ENCODE measurements at regions not wholly inside any gene's neighbourhood (a gene's known extent, or its start where the extent isn't known, plus 50 kb on each side); places are given as distances from the start of the nearest gene placed in this dataset.

- DNase-seq (ENCODE audit: low spot score), result no peak
- no peaks in the 10 kb centered on the region for H3K27me3 ChIP-seq (ENCODE audit: control insufficient read depth in 4 of 4, insufficient read depth in 4 of 4, low read length in 3 of 4)
These were observed 98.1 kb upstream of the MAP1LC3B2 start for GRCh38 chr12:116461060-116461459.

GRCh38 chr12:116463366-116463765 is 95.8 kb upstream of the MAP1LC3B2 start:
- Histone ChIP-seq H3K4me3 (ENCODE audit: low read depth in 1 of 3, low read length in 3 of 3) (no peak overlapping the region), H3K9me3 (ENCODE audit: control insufficient read depth in 4 of 4, low read length in 3 of 4) (no peaks in the 10 kb centered on the region), H3K27me3 (ENCODE audit: control insufficient read depth in 4 of 4, insufficient read depth in 4 of 4, low read length in 3 of 4) (no peaks in the 10 kb centered on the region), H3K9ac (ENCODE audit: low read depth in 1 of 2, low read length in 2 of 2) (no peak overlapping the region), H3K27ac (ENCODE audit: low read depth in 1 of 2, low read length in 2 of 2) (no peak overlapping the region), H3K4me1 (ENCODE audit: control insufficient read depth in 4 of 4, insufficient read depth in 4 of 4, low read length in 3 of 4) (no peaks in the 10 kb centered on the region), H3K36me3 (ENCODE audit: control insufficient read depth in 4 of 4, insufficient read depth in 3 of 4, low read depth in 1 of 4, low read length in 3 of 4) (no peaks in the 10 kb centered on the region)
- 98% methylated on average over 1 of the region's 1 CpG for WGBS
- DNase-seq (ENCODE audit: low spot score), result no peak
- no peak for TF ChIP-seq EGR1 (IDR thresholded peaks at IDR 0.05; ENCODE audit: low read depth in 2 of 2)
- no peak for TF ChIP-seq FOXA1 (IDR thresholded peaks at IDR 0.05)

More at GRCh38 chr12:116461060-116461459, 98.1 kb upstream of the MAP1LC3B2 start:
- no peaks in the 10 kb centered on the region for H3K36me3 ChIP-seq (ENCODE audit: control insufficient read depth in 4 of 4, insufficient read depth in 3 of 4, low read depth in 1 of 4, low read length in 3 of 4)
- H3K27ac ChIP-seq (ENCODE audit: low read depth in 1 of 2, low read length in 2 of 2), result no peak overlapping the region
- H3K9ac ChIP-seq (ENCODE audit: low read depth in 1 of 2, low read length in 2 of 2), result no peak overlapping the region
- no peak overlapping the region for H3K4me3 ChIP-seq (ENCODE audit: low read depth in 1 of 3, low read length in 3 of 3)
- TF ChIP-seq JUND (IDR thresholded peaks at IDR 0.05) (no peak), GABPA (IDR thresholded peaks at IDR 0.05 in 1 of 2, conservative IDR thresholded peaks at IDR 0.05 in 1 of 2) (no peak), ATF3 (IDR thresholded peaks at IDR 0.05) (no peak), HNF4A (conservative IDR thresholded peaks at IDR 0.05) (no peak), NR2F2 (IDR thresholded peaks at IDR 0.05) (no peak), FOXA2 (IDR thresholded peaks at IDR 0.05) (no peak), SP1 (IDR thresholded peaks at IDR 0.05) (no peak), RXRA (IDR thresholded peaks at IDR 0.05) (no peak), RAD21 (IDR thresholded peaks at IDR 0.05) (no peak), HNF4G (IDR thresholded peaks at IDR 0.05) (no peak), TAF1 (conservative IDR thresholded peaks at IDR 0.05) (no peak), FOXA1 (IDR thresholded peaks at IDR 0.05) (no peak)
- TF ChIP-seq, protein P1, sequence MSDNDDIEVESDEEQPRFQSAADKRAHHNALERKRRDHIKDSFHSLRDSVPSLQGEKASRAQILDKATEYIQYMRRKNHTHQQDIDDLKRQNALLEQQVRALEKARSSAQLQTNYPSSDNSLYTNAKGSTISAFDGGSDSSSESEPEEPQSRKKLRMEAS (IDR thresholded peaks at IDR 0.05), result no peak
- TF ChIP-seq, protein P2, sequence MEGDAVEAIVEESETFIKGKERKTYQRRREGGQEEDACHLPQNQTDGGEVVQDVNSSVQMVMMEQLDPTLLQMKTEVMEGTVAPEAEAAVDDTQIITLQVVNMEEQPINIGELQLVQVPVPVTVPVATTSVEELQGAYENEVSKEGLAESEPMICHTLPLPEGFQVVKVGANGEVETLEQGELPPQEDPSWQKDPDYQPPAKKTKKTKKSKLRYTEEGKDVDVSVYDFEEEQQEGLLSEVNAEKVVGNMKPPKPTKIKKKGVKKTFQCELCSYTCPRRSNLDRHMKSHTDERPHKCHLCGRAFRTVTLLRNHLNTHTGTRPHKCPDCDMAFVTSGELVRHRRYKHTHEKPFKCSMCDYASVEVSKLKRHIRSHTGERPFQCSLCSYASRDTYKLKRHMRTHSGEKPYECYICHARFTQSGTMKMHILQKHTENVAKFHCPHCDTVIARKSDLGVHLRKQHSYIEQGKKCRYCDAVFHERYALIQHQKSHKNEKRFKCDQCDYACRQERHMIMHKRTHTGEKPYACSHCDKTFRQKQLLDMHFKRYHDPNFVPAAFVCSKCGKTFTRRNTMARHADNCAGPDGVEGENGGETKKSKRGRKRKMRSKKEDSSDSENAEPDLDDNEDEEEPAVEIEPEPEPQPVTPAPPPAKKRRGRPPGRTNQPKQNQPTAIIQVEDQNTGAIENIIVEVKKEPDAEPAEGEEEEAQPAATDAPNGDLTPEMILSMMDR (IDR thresholded peaks at IDR 0.05; ENCODE audit: low read depth, low read length, missing input control), result no peak
- TF ChIP-seq, protein P3, sequence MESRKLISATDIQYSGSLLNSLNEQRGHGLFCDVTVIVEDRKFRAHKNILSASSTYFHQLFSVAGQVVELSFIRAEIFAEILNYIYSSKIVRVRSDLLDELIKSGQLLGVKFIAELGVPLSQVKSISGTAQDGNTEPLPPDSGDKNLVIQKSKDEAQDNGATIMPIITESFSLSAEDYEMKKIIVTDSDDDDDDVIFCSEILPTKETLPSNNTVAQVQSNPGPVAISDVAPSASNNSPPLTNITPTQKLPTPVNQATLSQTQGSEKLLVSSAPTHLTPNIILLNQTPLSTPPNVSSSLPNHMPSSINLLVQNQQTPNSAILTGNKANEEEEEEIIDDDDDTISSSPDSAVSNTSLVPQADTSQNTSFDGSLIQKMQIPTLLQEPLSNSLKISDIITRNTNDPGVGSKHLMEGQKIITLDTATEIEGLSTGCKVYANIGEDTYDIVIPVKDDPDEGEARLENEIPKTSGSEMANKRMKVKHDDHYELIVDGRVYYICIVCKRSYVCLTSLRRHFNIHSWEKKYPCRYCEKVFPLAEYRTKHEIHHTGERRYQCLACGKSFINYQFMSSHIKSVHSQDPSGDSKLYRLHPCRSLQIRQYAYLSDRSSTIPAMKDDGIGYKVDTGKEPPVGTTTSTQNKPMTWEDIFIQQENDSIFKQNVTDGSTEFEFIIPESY (IDR thresholded peaks at IDR 0.05), result no peak
- 94% methylated on average over 6 of the region's 6 CpGs for WGBS
- H3K4me1 ChIP-seq (ENCODE audit: control insufficient read depth in 4 of 4, insufficient read depth in 4 of 4, low read length in 3 of 4), result no peaks in the 10 kb centered on the region
- no peaks in the 10 kb centered on the region for H3K9me3 ChIP-seq (ENCODE audit: control insufficient read depth in 4 of 4, low read length in 3 of 4)

DNA sequence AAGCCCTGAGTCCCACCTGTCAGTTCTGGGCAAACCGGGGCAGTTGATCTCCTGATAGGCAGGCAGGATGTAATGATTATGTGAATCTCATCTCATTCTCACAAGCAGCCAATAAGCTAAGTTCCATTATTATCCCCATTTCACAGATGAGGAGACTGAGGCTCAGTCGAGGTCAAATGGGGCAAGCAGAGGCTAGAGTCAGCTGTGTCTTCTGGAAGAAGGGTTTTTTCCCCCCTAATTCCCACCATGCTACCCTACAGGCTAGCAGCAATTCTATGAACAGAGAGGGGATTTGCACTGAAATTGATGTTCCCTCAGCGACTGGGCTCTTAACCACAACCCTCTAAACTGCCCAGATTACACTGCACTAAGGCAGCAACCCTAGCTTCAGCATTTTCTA is 93.8 kb upstream of the MAP1LC3B2 start:
- Histone ChIP-seq H3K4me1 (ENCODE audit: control insufficient read depth in 4 of 4, insufficient read depth in 4 of 4, low read length in 3 of 4) (no peaks in the 10 kb centered on the region), H3K9me3 (ENCODE audit: control insufficient read depth in 4 of 4, low read length in 3 of 4) (no peaks in the 10 kb centered on the region), H3K4me3 (ENCODE audit: low read depth in 1 of 3, low read length in 3 of 3) (no peak overlapping the region), H3K27ac (ENCODE audit: low read depth in 1 of 2, low read length in 2 of 2) (no peak overlapping the region), H3K9ac (ENCODE audit: low read depth in 1 of 2, low read length in 2 of 2) (no peak overlapping the region), H3K36me3 (ENCODE audit: control insufficient read depth in 4 of 4, insufficient read depth in 3 of 4, low read depth in 1 of 4, low read length in 3 of 4) (no peaks in the 10 kb centered on the region), H3K27me3 (ENCODE audit: control insufficient read depth in 4 of 4, insufficient read depth in 4 of 4, low read length in 3 of 4) (no peaks in the 10 kb centered on the region)
- 91% methylated on average over 3 of the region's 3 CpGs for WGBS
- no peak for DNase-seq (ENCODE audit: low spot score)
- TF ChIP-seq NR2F2 (IDR thresholded peaks at IDR 0.05), result no peak
- TF ChIP-seq EGR1 (IDR thresholded peaks at IDR 0.05; ENCODE audit: low read depth in 2 of 2), result no peak
- no peak for TF ChIP-seq ATF3 (IDR thresholded peaks at IDR 0.05)
- no peak for TF ChIP-seq RXRA (IDR thresholded peaks at IDR 0.05)
- no peak for TF ChIP-seq TAF1 (conservative IDR thresholded peaks at IDR 0.05)
- TF ChIP-seq HNF4G (IDR thresholded peaks at IDR 0.05), result no peak
- no peak for TF ChIP-seq FOXA2 (IDR thresholded peaks at IDR 0.05)
- TF ChIP-seq HNF4A (conservative IDR thresholded peaks at IDR 0.05), result no peak
- TF ChIP-seq, protein P1 (IDR thresholded peaks at IDR 0.05), result no peak
- TF ChIP-seq GABPA (IDR thresholded peaks at IDR 0.05 in 1 of 2, conservative IDR thresholded peaks at IDR 0.05 in 1 of 2), result no peak
- TF ChIP-seq, protein P2 (IDR thresholded peaks at IDR 0.05; ENCODE audit: low read depth, low read length, missing input control), result no peak
